ENCODE measurements at regions not wholly inside any gene's neighbourhood (a gene's known extent, or its start where the extent isn't known, plus 50 kb on each side); places are given as distances from the start of the nearest gene placed in this dataset.

DNA sequence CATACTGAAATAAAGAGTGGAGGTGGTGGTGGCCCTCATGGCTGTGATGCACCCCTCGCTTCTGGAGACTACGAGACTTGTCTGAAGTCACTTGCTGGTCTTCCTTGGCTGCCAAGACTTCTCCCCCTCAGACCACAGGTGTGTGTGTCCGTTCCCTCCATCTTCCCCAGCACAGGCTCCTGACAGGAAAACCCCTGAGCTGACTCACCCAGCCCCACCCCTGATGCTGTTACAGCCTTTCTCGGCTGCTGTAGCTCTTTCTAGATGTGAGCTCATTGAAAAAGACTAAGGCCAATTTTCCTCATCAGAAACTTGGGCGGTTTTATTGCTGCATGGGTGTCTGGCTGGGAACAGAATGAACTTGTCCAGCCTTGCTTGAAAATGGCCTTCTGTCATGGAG is 296.9 kb downstream of the TMEM114 start:
- intact Hi-C loops (cut with DNase I), result no loop called here
- TF ChIP-seq POLR2A (IDR thresholded peaks at IDR 0.05), result no peak
- TF ChIP-seq, protein P1, sequence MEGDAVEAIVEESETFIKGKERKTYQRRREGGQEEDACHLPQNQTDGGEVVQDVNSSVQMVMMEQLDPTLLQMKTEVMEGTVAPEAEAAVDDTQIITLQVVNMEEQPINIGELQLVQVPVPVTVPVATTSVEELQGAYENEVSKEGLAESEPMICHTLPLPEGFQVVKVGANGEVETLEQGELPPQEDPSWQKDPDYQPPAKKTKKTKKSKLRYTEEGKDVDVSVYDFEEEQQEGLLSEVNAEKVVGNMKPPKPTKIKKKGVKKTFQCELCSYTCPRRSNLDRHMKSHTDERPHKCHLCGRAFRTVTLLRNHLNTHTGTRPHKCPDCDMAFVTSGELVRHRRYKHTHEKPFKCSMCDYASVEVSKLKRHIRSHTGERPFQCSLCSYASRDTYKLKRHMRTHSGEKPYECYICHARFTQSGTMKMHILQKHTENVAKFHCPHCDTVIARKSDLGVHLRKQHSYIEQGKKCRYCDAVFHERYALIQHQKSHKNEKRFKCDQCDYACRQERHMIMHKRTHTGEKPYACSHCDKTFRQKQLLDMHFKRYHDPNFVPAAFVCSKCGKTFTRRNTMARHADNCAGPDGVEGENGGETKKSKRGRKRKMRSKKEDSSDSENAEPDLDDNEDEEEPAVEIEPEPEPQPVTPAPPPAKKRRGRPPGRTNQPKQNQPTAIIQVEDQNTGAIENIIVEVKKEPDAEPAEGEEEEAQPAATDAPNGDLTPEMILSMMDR (IDR thresholded peaks at IDR 0.05), result no peak
- Histone ChIP-seq H3K36me3 (replicated peaks in 1 of 2) (no peaks in the 10 kb centered on the region), H3K9me3 (replicated peaks in 1 of 3) (no peaks in the 10 kb centered on the region), H3K27me3 (no peaks in the 10 kb centered on the region), H3K4me1 (replicated peaks in 1 of 2) (no peaks in the 10 kb centered on the region), H3K4me3 (no peak overlapping the region), H3K27ac (no peak overlapping the region)
- 62 to 74% (median 70%) methylated on average over 5 of the region's 5 CpGs for WGBS, 4 donors
- DNase-seq, result no peak

DNA sequence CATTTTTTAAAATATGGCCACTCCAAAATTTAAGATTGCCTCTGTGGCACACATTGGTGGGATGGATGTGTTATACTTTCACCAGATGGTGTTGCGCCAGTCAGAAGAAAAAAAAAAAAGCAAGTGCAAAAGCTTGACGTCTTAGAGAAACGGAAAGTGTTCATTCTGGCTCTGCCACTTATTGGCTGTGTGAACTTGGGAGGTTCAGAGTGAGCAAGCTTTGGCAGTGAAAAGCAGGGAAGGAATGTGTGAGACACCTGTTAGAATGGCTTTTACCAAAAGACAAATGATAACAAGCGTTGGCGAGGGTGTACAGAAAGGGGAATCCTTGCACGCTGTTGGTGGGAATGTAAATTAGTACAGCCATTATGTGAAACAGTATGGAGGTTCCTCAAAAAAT is 298.0 kb downstream of the TMEM114 start:
- Histone ChIP-seq H3K27ac (no peak overlapping the region), H3K36me3 (replicated peaks in 1 of 2) (no peaks in the 10 kb centered on the region), H3K9me3 (replicated peaks in 1 of 3) (no peaks in the 10 kb centered on the region), H3K4me1 (replicated peaks in 1 of 2) (no peaks in the 10 kb centered on the region), H3K4me3 (no peak overlapping the region), H3K27me3 (no peaks in the 10 kb centered on the region)
- WGBS, 4 donors, result 68 to 81% (median 73%) methylated on average over 6 of the region's 6 CpGs
- TF ChIP-seq, protein P1 (IDR thresholded peaks at IDR 0.05), result no peak
- no peak for TF ChIP-seq POLR2A (IDR thresholded peaks at IDR 0.05)
- intact Hi-C loops (cut with DNase I), result no loop called here
- DNase-seq, result no peak

DNA sequence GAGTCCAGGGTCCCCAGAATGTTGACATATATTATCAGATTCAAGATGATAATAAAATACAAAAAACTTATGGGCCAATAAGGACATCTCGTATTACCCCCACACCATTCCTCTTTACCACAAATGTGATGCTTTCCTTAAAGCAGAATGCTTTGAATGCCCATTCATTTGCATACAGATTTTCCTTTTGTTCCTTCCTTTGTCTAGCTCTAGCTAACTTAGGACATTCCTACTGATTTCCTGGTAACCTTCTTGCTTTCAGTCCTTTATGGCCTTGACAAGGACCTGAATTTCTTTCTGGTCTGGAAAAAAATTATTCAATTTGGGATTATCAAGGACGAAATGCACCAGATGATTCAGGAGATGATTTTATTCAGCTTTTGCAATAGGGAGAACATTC is 304.0 kb downstream of the TMEM114 start:
- Histone ChIP-seq H3K9me3 (replicated peaks in 1 of 3) (no peaks in the 10 kb centered on the region), H3K4me1 (replicated peaks in 1 of 2) (no peaks in the 10 kb centered on the region), H3K36me3 (replicated peaks in 1 of 2) (no peaks in the 10 kb centered on the region), H3K27me3 (no peaks in the 10 kb centered on the region), H3K27ac (no peak overlapping the region), H3K4me3 (no peak overlapping the region)
- no peak for DNase-seq
- 48 to 66% (median 60%) methylated on average over 2 of the region's 2 CpGs for WGBS, 4 donors
- no peak for TF ChIP-seq POLR2A (IDR thresholded peaks at IDR 0.05)
- TF ChIP-seq, protein P1 (IDR thresholded peaks at IDR 0.05), result no peak
- intact Hi-C loops (cut with DNase I), result no loop called here

DNA sequence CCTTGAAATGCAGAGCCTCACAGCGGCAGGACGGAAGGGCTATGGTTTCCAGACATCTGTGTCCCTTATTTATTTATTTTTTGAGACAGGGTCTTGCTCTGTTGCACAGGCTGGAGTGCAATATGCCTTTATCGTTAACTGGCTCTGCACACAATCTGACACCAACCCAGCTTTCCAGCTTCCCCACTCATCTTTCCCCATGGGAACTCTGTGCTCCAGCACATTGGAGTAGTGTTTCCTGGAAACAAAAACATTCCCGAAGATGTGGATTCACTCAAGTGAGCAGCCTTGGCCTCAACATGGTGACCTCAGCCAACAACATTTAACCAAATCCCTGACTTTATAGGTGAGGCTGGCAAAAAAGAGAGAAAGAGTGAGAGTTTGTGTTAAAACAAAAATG is 307.1 kb downstream of the TMEM114 start:
- no peak overlapping the region for H3K27ac ChIP-seq
- intact Hi-C loops (cut with DNase I), result no loop called here

More for the DNA sequence above, 307.1 kb downstream of the TMEM114 start:
- H3K36me3 ChIP-seq (replicated peaks in 1 of 2), result no peaks in the 10 kb centered on the region
- TF ChIP-seq POLR2A (IDR thresholded peaks at IDR 0.05), result no peak
- TF ChIP-seq, protein P1 (IDR thresholded peaks at IDR 0.05), result no peak
- no peak overlapping the region for H3K4me3 ChIP-seq
- H3K4me1 ChIP-seq (replicated peaks in 1 of 2), result no peaks in the 10 kb centered on the region
- no peaks in the 10 kb centered on the region for H3K27me3 ChIP-seq
- WGBS, 4 donors, result 35 to 44% (median 37%) methylated on average over 2 to 4 of the region's 4 CpGs
- no peak for DNase-seq
- no peaks in the 10 kb centered on the region for H3K9me3 ChIP-seq (replicated peaks in 1 of 3)

All from adrenal gland (tissue), 9 donors.